Astrocyte (in vitro differentiated cells and primary cell): ENCODE measurements at regions not wholly inside any gene's neighbourhood (a gene's known extent, or its start where the extent isn't known, plus 50 kb on each side); places are given as distances from the start of the nearest gene placed in this dataset.

Source experiments
- DNase-seq: peaks from one replicate; pipeline ENCODE4 v3.0.0-alpha.2; 2010; ENCODE audit warnings: low read depth
- FAIRE-seq: peaks from 2 replicates; lab custom pipeline; 2011; peaks lifted over from hg19 to GRCh38; lab: Jason Lieb, UNC
- H2AFZ ChIP-seq: 2 replicates; pipeline ENCODE4 v1.6.0; 2012; ENCODE audit warnings: low read depth, low read length, inconsistent platforms
- H3K27ac ChIP-seq: 2 replicates; pipeline ENCODE4 v1.5.1; 2011; ENCODE audit warnings: low read depth, low read length, inconsistent platforms
- H3K27me3 ChIP-seq: 2 replicates; pipeline ENCODE4 v1.6.0; 2011; ENCODE audit warnings: low read length, inconsistent platforms; ENCODE audit not compliant: insufficient read depth
- H3K36me3 ChIP-seq: 2 replicates; pipeline ENCODE4 v1.5.1; 2011; ENCODE audit warnings: low read length, inconsistent platforms; ENCODE audit not compliant: insufficient read depth
- H3K4me1 ChIP-seq: 2 replicates; pipeline ENCODE4 v1.5.1; 2011; ENCODE audit warnings: low read length, inconsistent platforms; ENCODE audit not compliant: insufficient read depth
- H3K4me2 ChIP-seq: 2 replicates; pipeline ENCODE4 v1.6.0; 2012; ENCODE audit warnings: low read length, inconsistent platforms
- H3K4me3 ChIP-seq: 2 replicates; pipeline ENCODE4 v1.5.1; 2011; ENCODE audit warnings: low read depth, mild to moderate bottlenecking, low read length, inconsistent platforms; ENCODE audit not compliant: insufficient read depth
- H3K79me2 ChIP-seq: 2 replicates; pipeline ENCODE4 v1.6.0; 2012; ENCODE audit warnings: mild to moderate bottlenecking, low read length, inconsistent platforms; ENCODE audit not compliant: insufficient read depth
- H3K9ac ChIP-seq: 2 replicates; pipeline ENCODE4 v1.6.0; 2012; ENCODE audit warnings: mild to moderate bottlenecking, low read length, inconsistent platforms
- H3K9me3 ChIP-seq: 2 replicates; pipeline ENCODE4 v1.5.1; 2012; ENCODE audit warnings: low read depth, mild to moderate bottlenecking, low read length, inconsistent platforms; ENCODE audit not compliant: insufficient read depth
- H4K20me1 ChIP-seq: 2 replicates; pipeline ENCODE4 v1.6.0; 2012; ENCODE audit warnings: low read length, inconsistent platforms; ENCODE audit not compliant: insufficient read depth
- H3K27ac Mint-ChIP-seq: one replicate; pipeline ENCODE4 v1.8.0; 2021; ENCODE audit warnings: mild to moderate bottlenecking, mixed read lengths; ENCODE audit not compliant: unreplicated experiment
- H3K27me3 Mint-ChIP-seq: one replicate; pipeline ENCODE4 v1.8.0; 2021; ENCODE audit warnings: low read depth, mixed read lengths; ENCODE audit not compliant: unreplicated experiment
- H3K36me3 Mint-ChIP-seq: one replicate; pipeline ENCODE4 v1.8.0; 2021; ENCODE audit warnings: low read depth, mixed read lengths; ENCODE audit not compliant: unreplicated experiment
- H3K4me1 Mint-ChIP-seq: one replicate; pipeline ENCODE4 v1.8.0; 2021; ENCODE audit warnings: low read depth, mixed read lengths; ENCODE audit not compliant: unreplicated experiment
- H3K4me3 Mint-ChIP-seq: one replicate; pipeline ENCODE4 v1.8.0; 2021; ENCODE audit warnings: mild to moderate bottlenecking, moderate library complexity, mixed read lengths; ENCODE audit not compliant: unreplicated experiment
- H3K9me3 Mint-ChIP-seq: one replicate; pipeline ENCODE4 v1.8.0; 2021; ENCODE audit warnings: mild to moderate bottlenecking, mixed read lengths; ENCODE audit not compliant: unreplicated experiment
- CTCF ChIP-seq: IDR thresholded peaks from 2 replicates; pipeline ENCODE4 v1.5.1; 2011; ENCODE audit warnings: low read depth, mild to moderate bottlenecking, inconsistent platforms, low read length, moderate library complexity; ENCODE audit not compliant: insufficient read depth
- EZH2 ChIP-seq: IDR thresholded peaks from 2 replicates; pipeline ENCODE4 v1.6.1; 2012; ENCODE audit warnings: mild to moderate bottlenecking, low read length, inconsistent platforms; ENCODE audit not compliant: insufficient read depth

DNA sequence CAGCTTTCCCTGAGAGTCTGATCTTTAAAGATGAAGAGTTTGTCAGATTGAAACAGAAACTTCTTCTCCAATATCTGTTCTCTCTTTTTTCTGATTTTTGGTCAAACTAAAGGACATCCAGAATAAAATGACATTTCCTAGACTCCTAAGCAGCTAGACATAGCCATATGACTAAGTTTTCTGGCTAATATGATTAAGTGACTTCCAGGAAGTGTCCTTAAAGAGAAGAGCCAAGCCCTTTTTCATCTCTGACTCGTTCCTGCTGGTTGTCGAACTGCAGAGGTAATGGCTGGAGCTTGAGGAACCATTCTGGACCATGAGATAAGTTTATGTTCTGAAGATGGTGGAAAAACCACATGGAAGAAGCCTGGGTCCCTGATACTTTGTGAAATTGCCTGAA, 546.0 kb downstream of the BCOR start:
- H2AFZ ChIP-seq, result no peak overlapping the region
- H3K4me1 ChIP-seq, result no peaks in the 10 kb centered on the region
- Mint-ChIP-seq H3K27ac (no peak overlapping the region), H3K4me1 (no peaks in the 10 kb centered on the region), H3K4me3 (no peak overlapping the region), H3K9me3 (no peaks in the 10 kb centered on the region), H3K36me3 (no peaks in the 10 kb centered on the region), H3K27me3 (peaks cover 4% of the 10 kb centered on the region)
- no peaks in the 10 kb centered on the region for H4K20me1 ChIP-seq
- H3K4me3 ChIP-seq, result no peak overlapping the region
- TF ChIP-seq EZH2, result no peak
- H3K9me3 ChIP-seq, result no peaks in the 10 kb centered on the region
- no peak overlapping the region for H3K27ac ChIP-seq
- H3K79me2 ChIP-seq, result no peaks in the 10 kb centered on the region
- H3K27me3 ChIP-seq, result no peaks in the 10 kb centered on the region
- H3K36me3 ChIP-seq, result no peaks in the 10 kb centered on the region
- no peak overlapping the region for H3K4me2 ChIP-seq
- DNase-seq (no peak), FAIRE-seq (peak; percentile 64)
- H3K9ac ChIP-seq, result no peak overlapping the region

DNA sequence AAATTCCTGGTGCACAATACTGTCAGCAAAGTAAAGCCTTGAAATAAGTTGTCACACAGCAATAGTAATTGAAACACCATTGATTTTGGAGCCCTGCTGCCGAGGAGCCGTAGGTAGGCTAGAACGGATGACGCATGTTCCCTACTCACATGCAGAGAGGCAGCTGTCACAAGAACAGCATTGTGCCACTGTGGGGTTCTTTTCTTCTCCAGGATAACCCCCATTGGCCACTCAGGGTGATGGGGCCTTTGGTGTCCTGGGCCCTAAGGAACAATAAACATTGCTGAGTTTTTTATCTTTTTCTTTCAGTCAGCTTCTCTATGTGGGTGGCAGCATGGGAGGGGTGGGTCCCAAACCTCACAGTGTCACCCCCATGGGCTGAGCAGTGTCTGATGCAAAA, 542.3 kb downstream of the BCOR start:
- Histone ChIP-seq H3K27ac (no peak overlapping the region), H3K27me3 (no peaks in the 10 kb centered on the region), H3K4me3 (no peak overlapping the region), H3K79me2 (no peaks in the 10 kb centered on the region), H4K20me1 (no peaks in the 10 kb centered on the region), H3K9me3 (no peaks in the 10 kb centered on the region), H3K36me3 (no peaks in the 10 kb centered on the region), H3K4me2 (no peak overlapping the region), H2AFZ (no peak overlapping the region), H3K9ac (no peak overlapping the region), H3K4me1 (no peaks in the 10 kb centered on the region)
- Mint-ChIP-seq H3K36me3 (no peaks in the 10 kb centered on the region), H3K27me3 (peaks cover 19% of the 10 kb centered on the region), H3K4me3 (no peak overlapping the region), H3K9me3 (no peaks in the 10 kb centered on the region), H3K4me1 (no peaks in the 10 kb centered on the region), H3K27ac (no peak overlapping the region)
- TF ChIP-seq EZH2, result no peak
- no peak for TF ChIP-seq CTCF
- DNase-seq (no peak), FAIRE-seq (no peak)

DNA sequence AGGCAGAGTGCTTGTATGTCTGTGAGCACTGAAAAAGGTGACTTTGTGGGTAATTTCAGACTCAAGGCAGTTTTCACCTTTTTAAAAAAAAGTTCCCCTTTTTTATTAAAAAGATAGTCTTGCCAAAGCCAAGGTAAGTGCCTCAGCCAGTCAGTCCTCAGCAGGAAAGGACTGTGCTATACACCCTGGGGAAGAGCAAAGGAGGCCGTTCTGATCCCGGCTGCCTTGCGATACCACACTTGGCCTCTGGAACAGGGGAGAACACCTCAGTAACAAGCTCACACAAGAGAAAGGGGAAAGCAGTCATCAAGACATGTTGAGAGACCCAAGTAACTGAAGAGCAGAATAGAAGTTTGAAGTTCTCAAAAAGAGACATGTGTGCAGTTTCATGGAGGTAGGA, 541.7 kb downstream of the BCOR start:
- Histone ChIP-seq H3K9ac (no peak overlapping the region), H3K79me2 (no peaks in the 10 kb centered on the region), H3K27me3 (no peaks in the 10 kb centered on the region), H3K36me3 (no peaks in the 10 kb centered on the region), H4K20me1 (no peaks in the 10 kb centered on the region), H3K9me3 (no peaks in the 10 kb centered on the region), H3K27ac (no peak overlapping the region), H3K4me2 (no peak overlapping the region), H3K4me3 (no peak overlapping the region), H3K4me1 (no peaks in the 10 kb centered on the region), H2AFZ (no peak overlapping the region)
- Mint-ChIP-seq H3K36me3 (no peaks in the 10 kb centered on the region), H3K27me3 (peaks cover 23% of the 10 kb centered on the region), H3K27ac (no peak overlapping the region), H3K4me3 (no peak overlapping the region), H3K4me1 (no peaks in the 10 kb centered on the region), H3K9me3 (no peaks in the 10 kb centered on the region)
- FAIRE-seq, result peak; percentile 71
- no peak for DNase-seq
- no peak for TF ChIP-seq CTCF
- TF ChIP-seq EZH2, result no peak
